Heart right ventricle (tissue), 16 donors: ENCODE measurements at regions not wholly inside any gene's neighbourhood (a gene's known extent, or its start where the extent isn't known, plus 50 kb on each side); places are given as distances from the start of the nearest gene placed in this dataset.
"Not testable (repeated sequence)": the region's sequence is repeated elsewhere in the genome, so short reads cannot be mapped to it uniquely, and the experiment has no call there.

ENCODE experiments used
- ATAC-seq, 8 donors: fragments of 200-7000 bp; cut with Tn5 transposase; one replicate each; pipeline ENCODE4 v1.9.1; 2020; ENCODE audit warnings: mild to moderate bottlenecking in 8 of 8, moderate library complexity in 8 of 8, moderate number of reproducible peaks in 1 of 8
- DNase-seq, 2 donors: peaks; one replicate each; pipeline ENCODE4 v3.0.0-alpha.2; 2020
- H3K27ac ChIP-seq, 10 donors: fragments of 200-600 bp; sonication (generic) in 2 of 10; one replicate each; pipeline versions ENCODE4 v1.5.0 to v1.8.0; 2020 to 2022; ENCODE audit warnings: mild to moderate bottlenecking in 3 of 10
- H3K27me3 ChIP-seq, 7 donors: fragments of 200-600 bp; one replicate each; pipeline ENCODE4 v1.8.0; 2021 to 2022; ENCODE audit warnings: mild to moderate bottlenecking in 2 of 7
- H3K36me3 ChIP-seq, 9 donors: fragments of 200-600 bp; sonication (generic) in 1 of 9; one replicate each; pipeline versions ENCODE4 v1.5.0 to v1.8.0; 2020 to 2022; ENCODE audit warnings: mild to moderate bottlenecking in 2 of 9
- H3K4me1 ChIP-seq, 9 donors: fragments of 200-600 bp; sonication (generic) in 1 of 9; one replicate each; pipeline versions ENCODE4 v1.5.0 to v1.8.0; 2020 to 2022; ENCODE audit warnings: mild to moderate bottlenecking in 4 of 9
- H3K4me3 ChIP-seq, 10 donors: fragments of 200-600 bp; sonication (generic) in 2 of 10; one replicate each; pipeline versions ENCODE4 v1.5.0 to v1.8.0; 2020 to 2022; ENCODE audit warnings: mild to moderate bottlenecking in 7 of 10, moderate library complexity in 2 of 10
- H3K9me3 ChIP-seq, 11 donors: fragments of 200-600 bp in 10 of 11; sonication (generic) in 2 of 11; one replicate each; pipeline versions ENCODE4 v1.5.0 to v1.8.0; 2013 to 2022; ENCODE audit warnings: mild to moderate bottlenecking in 2 of 11, control low read depth in 1 of 11, moderate library complexity in 1 of 11
- WGBS, 2 donors: extraction: QIAGEN DNeasy Blood & Tissue Kit; methylation state at CpG; one replicate each; pipeline ENCODE4 v1.1.7; 2013; ENCODE audit warnings: inconsistent platforms in 1 of 2; 5-methylcytosine and 5-hydroxymethylcytosine counted together
- intact Hi-C, 10 donors: fragments of 100-400 bp; cut with DNase I; formaldehyde crosslinking; loops; one replicate each; pipeline versions ENCODE4 v1.11.1 to v1.14.2; 2022
- TF ChIP-seq, protein P1 (sequence below), 9 donors: fragments of 200-600 bp; sonication (generic) in 2 of 9; IDR thresholded peaks; one replicate each; pipeline versions ENCODE4 v1.5.0 to v1.8.0; 2021 to 2022; ENCODE audit warnings: antibody characterized with exemption in 9 of 9, mild to moderate bottlenecking in 5 of 9, moderate library complexity in 1 of 9
- donor health status: Arrhythmogenic right ventricular cardiomyopathy.
- donor health status: ischemic (EF 13 %, LVEDD 7.1; RV severe dilation, severe dysfunction).
- donor health status: healthy with polysubstance abuse.
- donor health status: DM: no; HTN: yes; CAD: no.
- donor health status: DM: no; HTN: no; CAD: no.
- donor health status: ischemic (EF 25% LVEDD 6.9; RV normal size, moderate dysfunction).
- donor health status: ischemic (EF 25% LVEDD 5.7; RV mildly dilated, moderate dysfunction).
- donor health status: healthy.
- donor health status: DM: yes; HTN: yes; CAD: no.
- donor health status: Ischemic cardiomyopathy.
- donor health status: ischemic (EF 35%, LVEDD 5.7; RV mildly dilated, moderate dysfunction).
- donor health status: nonischemic (EF 11% LVEDD 7.7; RV severe dilation, severe dysfunction).
- donor health status: DM: yes; HTN: yes; CAD: no.
- donor health status: PGD.
- donor health status: ischemic (EF 29% LVEDD 5.4; RV normal size, mild dysfunction).
- donor health status: nonischemic (EF 23%, LVEDD 6.1; RV moderate dilation, normal function).

DNA sequence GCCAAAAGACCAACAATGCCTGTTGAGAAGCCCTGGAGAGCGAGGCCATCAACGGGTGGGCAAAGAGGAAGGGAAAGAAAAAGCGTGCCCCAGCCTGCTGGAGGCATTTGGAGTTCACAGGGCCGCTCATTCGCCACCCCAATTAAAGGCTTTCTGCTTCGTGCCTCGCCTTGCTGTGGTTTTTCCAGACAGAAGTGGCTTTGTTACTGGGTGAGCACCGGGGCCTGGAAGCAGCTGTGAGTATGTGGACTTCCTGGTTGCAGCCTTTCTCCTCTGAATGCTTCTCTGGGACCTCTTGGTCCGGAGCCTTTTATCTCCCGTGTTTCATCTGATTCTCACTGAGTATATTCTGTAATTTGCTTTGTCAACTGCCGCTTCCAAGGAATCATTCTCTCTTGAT lies 118.1 kb upstream of the EGR2 start:
- ATAC-seq (peak in 5 of 8 donors; percentile 31 to 71 (median 45)), DNase-seq (peak in 1 of 2 donors; percentile 13)
- H3K9me3 ChIP-seq: no peaks in the 10 kb centered on the region
- no peak overlapping the region for H3K4me3 ChIP-seq
- TF ChIP-seq, protein P1, sequence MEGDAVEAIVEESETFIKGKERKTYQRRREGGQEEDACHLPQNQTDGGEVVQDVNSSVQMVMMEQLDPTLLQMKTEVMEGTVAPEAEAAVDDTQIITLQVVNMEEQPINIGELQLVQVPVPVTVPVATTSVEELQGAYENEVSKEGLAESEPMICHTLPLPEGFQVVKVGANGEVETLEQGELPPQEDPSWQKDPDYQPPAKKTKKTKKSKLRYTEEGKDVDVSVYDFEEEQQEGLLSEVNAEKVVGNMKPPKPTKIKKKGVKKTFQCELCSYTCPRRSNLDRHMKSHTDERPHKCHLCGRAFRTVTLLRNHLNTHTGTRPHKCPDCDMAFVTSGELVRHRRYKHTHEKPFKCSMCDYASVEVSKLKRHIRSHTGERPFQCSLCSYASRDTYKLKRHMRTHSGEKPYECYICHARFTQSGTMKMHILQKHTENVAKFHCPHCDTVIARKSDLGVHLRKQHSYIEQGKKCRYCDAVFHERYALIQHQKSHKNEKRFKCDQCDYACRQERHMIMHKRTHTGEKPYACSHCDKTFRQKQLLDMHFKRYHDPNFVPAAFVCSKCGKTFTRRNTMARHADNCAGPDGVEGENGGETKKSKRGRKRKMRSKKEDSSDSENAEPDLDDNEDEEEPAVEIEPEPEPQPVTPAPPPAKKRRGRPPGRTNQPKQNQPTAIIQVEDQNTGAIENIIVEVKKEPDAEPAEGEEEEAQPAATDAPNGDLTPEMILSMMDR (IDR thresholded peaks at IDR 0.05): no peak
- WGBS, 2 donors: 69 to 86% methylated on average over 11 of the region's 11 CpGs
- intact Hi-C loops: no loop called here
- H3K36me3 ChIP-seq: no peaks in the 10 kb centered on the region
- H3K27me3 ChIP-seq: peaks cover 0 to 4% (median 0%) of the 10 kb centered on the region in 7 donors
- H3K27ac ChIP-seq: peak overlapping the region in 7 of 10 donors; percentile 16 to 73 (median 56)
- H3K4me1 ChIP-seq: no peaks in the 10 kb centered on the region

GRCh38 chr10:62928763-62929162 lies 112.6 kb upstream of the EGR2 start:
- intact Hi-C loops, H3K4me1 ChIP-seq, H3K27ac ChIP-seq, DNase-seq, ATAC-seq, H3K9me3 ChIP-seq, H3K27me3 ChIP-seq, H3K36me3 ChIP-seq, H3K4me3 ChIP-seq: not testable (repeated sequence)
- 91 to 93% methylated on average over 24 of the region's 24 CpGs for WGBS, 2 donors

GRCh38 chr10:62926407-62926806 lies 110.2 kb upstream of the EGR2 start:
- 68 to 83% methylated on average over 1 of the region's 1 CpG for WGBS, 2 donors
- TF ChIP-seq, protein P1 (IDR thresholded peaks at IDR 0.05): no peak
- H3K27me3 ChIP-seq: peaks cover 0 to 19% (median 0%) of the 10 kb centered on the region in 7 donors
- intact Hi-C loops: no loop called here
- no peak overlapping the region for H3K27ac ChIP-seq
- no peaks in the 10 kb centered on the region for H3K4me1 ChIP-seq
- no peaks in the 10 kb centered on the region for H3K9me3 ChIP-seq
- H3K4me3 ChIP-seq: no peak overlapping the region
- ATAC-seq (no peak), DNase-seq (no peak)
- no peaks in the 10 kb centered on the region for H3K36me3 ChIP-seq

GRCh38 chr10:62924344-62924748 lies 108.2 kb upstream of the EGR2 start:
- Histone ChIP-seq H3K27ac (no peak overlapping the region), H3K36me3 (no peaks in the 10 kb centered on the region), H3K4me1 (no peaks in the 10 kb centered on the region), H3K4me3 (no peak overlapping the region), H3K9me3 (no peaks in the 10 kb centered on the region), H3K27me3 (peaks cover 0 to 26% (median 0%) of the 10 kb centered on the region in 7 donors)
- DNase-seq (no peak), ATAC-seq (no peak)
- WGBS, 2 donors: 49 to 70% methylated on average over 20 of the region's 20 CpGs
- intact Hi-C loops: no loop called here
- TF ChIP-seq, protein P1 (IDR thresholded peaks at IDR 0.05): no peak

GRCh38 chr10:62919776-62920175 lies 103.6 kb upstream of the EGR2 start:
- no peak for ATAC-seq
- Histone ChIP-seq H3K27ac (no peak overlapping the region), H3K27me3 (peaks cover 0 to 27% (median 0%) of the 10 kb centered on the region in 7 donors), H3K4me3 (no peak overlapping the region), H3K36me3 (no peaks in the 10 kb centered on the region), H3K9me3 (no peaks in the 10 kb centered on the region), H3K4me1 (peaks cover 0 to 22% (median 3%) of the 10 kb centered on the region in 9 donors)
- WGBS, 2 donors: 89 to 92% methylated on average over 3 of the region's 3 CpGs
- TF ChIP-seq, protein P1 (IDR thresholded peaks at IDR 0.05): no peak
- intact Hi-C loops: no loop called here
- no peak for DNase-seq
